Stomach (tissue), 4 donors: ENCODE measurements at regions not wholly inside any gene's neighbourhood (a gene's known extent, or its start where the extent isn't known, plus 50 kb on each side); places are given as distances from the start of the nearest gene placed in this dataset.

Experiments used
- CTCF ChIP-seq, 7 experiments: fragments of 450-650 bp in 4 of 7; fragments of 200-600 bp in 3 of 7; sonication (generic) in 3 of 7; IDR thresholded peaks; one replicate each; pipeline ENCODE4 v1.5.1; 2016 to 2019; ENCODE audit warnings: antibody characterized with exemption in 7 of 7, control low read depth in 2 of 7, mild to moderate bottlenecking in 1 of 7
- EP300 ChIP-seq: sonication (generic); formaldehyde crosslinking; IDR thresholded peaks from one replicate; pipeline ENCODE4 v1.6.1; 2017; ENCODE audit warnings: antibody characterized with exemption
- POLR2A ChIP-seq, 4 donors: fragments of 450-650 bp; IDR thresholded peaks; one replicate each; pipeline ENCODE4 v1.6.1; 2016; ENCODE audit warnings: antibody characterized with exemption in 4 of 4, control low read depth in 2 of 4, mild to moderate bottlenecking in 1 of 4, moderate library complexity in 1 of 4

- TF ChIP-seq CTCF (IDR thresholded peaks at IDR 0.05) (no peak), EP300 (no peak), POLR2A (IDR thresholded peaks at IDR 0.05) (no peak)
Observed at GRCh38 chr2:35651688-35652323, 703.8 kb upstream of the CRIM1 start.
